GM21447 (cell line): ENCODE measurements at regions not wholly inside any gene's neighbourhood (a gene's known extent, or its start where the extent isn't known, plus 50 kb on each side); places are given as distances from the start of the nearest gene placed in this dataset.

ENCODE experiments used
- ATAC-seq: cut with Tn5 transposase; IDR thresholded peaks from one replicate; pipeline ENCODE4 v1.9.1; 2021; ENCODE audit not compliant: unreplicated experiment

DNA sequence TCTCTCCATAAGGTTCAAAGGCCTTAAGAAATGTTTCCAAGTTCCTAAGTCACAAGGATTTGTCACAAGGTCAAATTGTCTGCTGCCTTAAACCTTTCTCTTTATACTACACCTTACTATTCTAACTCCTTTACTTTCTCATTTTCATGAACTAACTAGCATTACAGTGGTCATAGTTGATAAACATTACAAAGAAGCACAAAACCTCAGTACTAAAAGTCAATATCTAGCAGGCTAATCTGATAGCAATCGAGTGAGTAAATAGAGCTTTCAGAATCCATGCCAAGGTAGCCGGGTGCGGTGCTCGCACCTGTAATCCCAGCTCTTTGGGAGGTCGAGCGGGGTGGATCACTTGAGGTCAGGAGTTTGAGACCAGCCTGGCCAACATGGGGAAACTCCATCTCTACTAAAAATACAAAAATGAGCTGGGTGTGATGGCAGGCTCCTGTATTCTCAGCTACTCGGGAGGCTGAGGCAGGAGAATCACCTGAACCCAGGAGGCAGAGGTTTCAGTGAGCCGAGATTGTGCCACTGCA, 510.0 kb downstream of the GBA3 start:
- ATAC-seq = no peak

GRCh38 chr4:23194751-23195150, 502.0 kb downstream of the GBA3 start:
- no peak for ATAC-seq

GRCh38 chr4:23174179-23174578, 481.4 kb downstream of the GBA3 start:
- no peak for ATAC-seq

DNA sequence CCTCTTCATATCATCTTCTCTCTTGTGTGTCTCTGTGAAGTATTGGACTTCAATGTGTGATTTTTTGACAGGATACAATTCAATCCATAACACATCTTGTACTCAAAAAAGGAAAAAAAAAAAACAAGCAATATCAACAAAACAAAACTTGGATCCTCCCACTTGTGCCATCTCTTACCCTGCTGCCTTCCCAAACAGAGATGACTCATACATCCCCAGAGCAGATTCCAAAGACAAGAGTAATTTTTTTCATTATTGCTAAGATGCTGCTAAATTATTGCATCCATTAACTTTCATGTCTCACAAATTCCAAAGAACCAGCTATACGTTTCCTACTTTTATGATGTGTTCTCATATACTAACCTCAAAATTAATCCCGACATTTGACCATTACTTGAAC, 479.2 kb downstream of the GBA3 start:
- ATAC-seq = no peak

- no peak for ATAC-seq
Measured at GRCh38 chr4:23169608-23170311, 477.0 kb downstream of the GBA3 start.

DNA sequence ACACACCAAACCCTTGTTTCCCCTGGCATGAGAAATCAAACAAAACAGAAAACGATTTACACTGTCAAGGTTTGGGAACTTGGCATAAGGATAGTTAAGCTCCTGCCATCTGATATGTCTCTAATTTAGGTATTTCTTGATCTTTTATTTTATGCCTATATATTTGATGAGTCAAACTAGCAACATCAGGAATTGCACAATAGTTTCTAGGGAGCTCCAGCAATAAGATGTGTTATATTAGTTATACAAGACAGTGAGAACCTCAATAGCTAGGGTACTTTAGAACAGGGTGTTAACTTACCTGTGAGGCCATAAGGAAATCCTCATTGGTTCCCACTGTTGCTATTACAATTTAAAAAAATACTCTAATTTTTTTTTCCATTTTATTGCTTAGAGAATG, 474.2 kb downstream of the GBA3 start:
- no peak for ATAC-seq

GRCh38 chr4:23166407-23166806, 473.7 kb downstream of the GBA3 start:
- ATAC-seq = no peak

- no peak for ATAC-seq
Measured at GRCh38 chr4:23165669-23166068, 472.9 kb downstream of the GBA3 start.

DNA sequence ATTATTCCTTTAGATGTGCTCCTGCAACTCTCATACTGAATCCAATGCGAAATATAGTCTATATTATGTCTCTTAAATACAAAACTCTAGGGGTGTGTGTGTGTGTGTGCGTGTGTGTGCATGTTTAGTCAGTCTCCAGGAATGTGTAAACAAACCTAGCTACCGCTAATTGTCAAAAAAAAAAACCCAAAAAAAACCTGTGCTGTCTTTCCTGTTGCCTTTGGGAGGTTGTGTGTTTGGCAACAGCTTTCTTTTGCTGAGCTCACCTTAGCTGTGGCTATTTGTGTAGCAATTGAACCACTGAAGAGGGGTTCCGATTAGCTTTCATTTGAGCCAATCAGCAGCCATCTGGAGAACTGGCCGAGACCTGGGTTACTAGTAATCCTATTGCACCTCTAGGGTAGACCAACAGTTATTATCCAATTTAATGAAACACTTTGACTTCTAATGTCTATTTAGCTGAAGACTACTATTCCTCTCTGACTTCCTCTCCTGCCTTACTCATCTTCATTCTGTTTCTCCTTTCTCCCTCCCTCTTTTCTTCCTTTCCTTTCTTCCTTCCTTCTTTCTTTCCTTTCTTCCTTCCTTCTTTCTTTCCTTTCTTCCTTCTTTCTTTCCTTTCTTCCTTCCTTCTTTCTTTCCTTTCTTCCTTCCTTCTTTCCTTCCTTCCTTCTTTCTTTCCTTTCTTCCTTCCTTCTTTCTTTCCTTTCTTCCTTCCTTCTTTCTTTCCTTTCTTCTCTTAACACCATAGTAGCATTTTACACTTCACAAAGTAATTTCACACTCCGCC, 471.1 kb downstream of the GBA3 start:
- no peak for ATAC-seq

GRCh38 chr4:23162275-23162674, 469.5 kb downstream of the GBA3 start:
- no peak for ATAC-seq

- no peak for ATAC-seq
Measured at GRCh38 chr4:23161787-23162186, 469.1 kb downstream of the GBA3 start.

GRCh38 chr4:23153076-23153475, 460.3 kb downstream of the GBA3 start:
- ATAC-seq = no peak

- no peak for ATAC-seq
Measured at GRCh38 chr4:23149815-23150214, 457.1 kb downstream of the GBA3 start.

DNA sequence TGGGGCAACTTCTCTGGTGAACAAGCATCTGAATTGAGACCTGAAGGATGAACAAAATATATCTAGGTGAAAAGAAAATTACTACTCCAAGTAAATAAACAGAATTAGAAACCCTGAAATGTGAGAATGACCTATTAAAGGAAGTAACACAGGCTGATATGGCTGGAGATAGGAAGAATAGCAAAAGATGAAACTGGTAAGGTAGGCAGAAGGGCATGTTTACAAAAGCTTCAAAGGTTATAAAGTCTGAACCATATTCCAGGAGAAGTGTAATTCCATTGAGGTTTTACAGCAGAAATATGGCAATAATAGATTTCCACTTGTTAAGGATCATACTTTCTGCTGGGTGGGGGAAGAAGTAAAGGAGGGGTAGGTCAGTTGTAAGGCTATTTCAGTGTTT, 452.0 kb downstream of the GBA3 start:
- no peak for ATAC-seq

DNA sequence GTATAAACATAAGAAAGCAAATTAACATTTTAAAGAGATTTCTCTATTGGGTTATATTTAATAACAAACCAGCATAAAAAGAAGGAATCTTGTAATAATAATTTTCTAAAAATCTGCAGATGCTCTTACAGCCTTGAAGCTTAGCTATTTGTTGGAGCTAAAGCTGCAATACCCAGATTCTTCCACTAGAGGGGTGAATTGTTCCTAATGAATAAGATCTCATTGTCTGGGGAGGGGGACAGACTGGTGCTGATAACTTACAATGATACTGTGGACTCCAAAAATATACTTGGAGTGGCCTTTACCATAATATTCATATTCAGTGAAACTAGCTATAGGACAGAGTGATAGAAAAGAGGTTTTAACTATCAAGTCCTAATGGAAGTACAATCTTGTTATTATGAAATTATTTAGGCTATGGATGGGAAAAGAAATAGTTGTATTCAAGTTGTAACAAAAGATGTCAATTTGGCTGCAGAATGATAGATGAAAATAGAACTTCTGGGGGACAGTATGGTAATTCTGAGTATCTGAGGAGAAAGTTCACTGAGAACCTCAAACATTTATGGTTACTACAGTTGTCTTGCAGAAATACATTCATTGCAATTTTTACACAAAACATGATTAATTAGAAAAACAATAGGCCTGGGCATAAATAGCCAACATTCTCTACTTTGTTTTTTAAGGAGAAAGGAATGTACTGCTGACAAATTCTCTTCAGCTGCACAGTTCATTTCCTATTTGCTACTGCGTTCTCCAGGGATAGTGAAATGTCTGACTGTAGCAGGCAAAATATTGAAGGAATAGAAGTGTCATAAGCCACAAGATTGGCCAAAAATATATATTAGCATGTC, 443.3 kb downstream of the GBA3 start:
- no peak for ATAC-seq

GRCh38 chr4:23134331-23134730, 441.6 kb downstream of the GBA3 start:
- ATAC-seq = no peak

DNA sequence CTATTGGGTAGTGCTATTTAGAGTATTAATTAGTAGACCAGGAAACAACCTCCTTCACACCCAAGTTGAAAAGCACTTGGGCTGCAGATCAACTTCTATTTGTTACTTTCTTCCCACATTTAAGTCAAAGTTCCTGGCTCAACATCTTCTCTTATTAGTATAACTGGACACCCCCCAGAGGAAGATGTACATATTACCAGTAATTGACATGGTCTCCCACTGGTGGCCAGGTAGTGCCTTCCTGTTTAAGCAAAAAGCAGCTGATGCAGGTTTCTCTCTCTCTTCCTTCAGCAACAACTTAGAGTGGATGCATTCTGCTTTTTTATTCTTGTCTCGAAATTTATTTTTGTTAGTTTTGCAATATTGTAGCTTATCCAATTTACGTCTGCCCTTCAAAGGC, 438.1 kb downstream of the GBA3 start:
- ATAC-seq = no peak

DNA sequence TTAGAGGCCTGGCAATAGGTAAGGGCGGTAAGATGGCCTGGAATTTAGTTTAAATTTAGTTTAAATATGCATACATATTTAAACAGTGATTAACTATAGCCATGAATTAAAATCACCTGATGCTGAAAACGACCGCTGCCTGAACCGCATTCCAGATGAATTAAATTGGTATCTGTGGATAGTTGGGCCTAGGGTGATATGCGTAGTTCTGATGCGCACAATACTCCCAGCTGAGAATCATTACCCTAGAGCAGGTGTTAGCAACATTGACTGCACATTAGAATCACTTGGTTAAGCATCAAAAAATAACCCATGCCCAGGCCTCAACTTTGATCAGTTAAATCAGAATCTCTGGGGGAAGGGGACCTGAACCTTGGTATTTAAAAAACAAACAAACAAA, 432.4 kb downstream of the GBA3 start:
- ATAC-seq = no peak

- no peak for ATAC-seq
Measured at GRCh38 chr4:23122666-23123400, 430.1 kb downstream of the GBA3 start.

DNA sequence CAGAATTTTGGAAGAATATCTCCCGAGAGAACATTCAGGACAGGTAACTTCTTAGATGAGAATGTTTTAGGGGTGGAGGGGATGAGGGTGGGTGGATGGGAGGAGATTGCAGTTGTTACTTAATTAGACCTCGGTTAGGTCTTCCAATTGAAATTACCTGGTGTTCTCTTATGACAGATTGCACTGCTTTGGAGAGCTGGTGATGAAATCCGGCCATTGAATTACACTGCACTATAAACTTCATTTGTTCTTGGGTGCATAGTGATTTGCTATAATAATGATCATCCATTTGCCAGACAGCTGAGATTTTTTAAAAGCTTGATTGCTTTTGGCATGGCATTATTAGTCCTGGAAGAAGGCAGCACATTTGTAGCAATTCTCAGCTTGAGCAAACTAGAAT, 427.6 kb downstream of the GBA3 start:
- no peak for ATAC-seq

- ATAC-seq = no peak
Measured at GRCh38 chr4:23117826-23118225, 425.1 kb downstream of the GBA3 start.
